T-cell (primary cell): ENCODE measurements at regions not wholly inside any gene's neighbourhood (a gene's known extent, or its start where the extent isn't known, plus 50 kb on each side); places are given as distances from the start of the nearest gene placed in this dataset.

Experiments
- ATAC-seq, 4 experiments: fragments of 200-7000 bp in 3 of 4; fragments of 150-1000 bp in 1 of 4; cut with Tn5 transposase; replicated peaks in 1 of 4; 1 replicate in 3 of 4; 2 replicates in 1 of 4; pipeline ENCODE4 v1.10.0; 2021; ENCODE audit warnings: moderate library complexity in 3 of 4, mild to moderate bottlenecking in 2 of 4, moderate number of reproducible peaks in 1 of 4
- CTCF ChIA-PET, 2 donors: fragments of 300-600 bp; sonication (Branson Sonifier 250); formaldehyde crosslinking; loops; one replicate each; lab custom pipeline; 2022; ENCODE audit warnings: antibody characterized with exemption in 2 of 2; lab: Charles Lee
- POLR2A ChIA-PET, 2 donors: fragments of 300-600 bp; sonication (Branson Sonifier 250); formaldehyde crosslinking; loops; one replicate each; lab custom pipeline; 2022; ENCODE audit warnings: antibody characterized with exemption in 2 of 2; lab: Charles Lee
- DNase-seq, 35 experiments: peaks; one replicate each; pipeline versions ENCODE4 v3.0.0 to v3.0.0-alpha.2; 2013 to 2023
- H3K27ac ChIP-seq: one replicate; pipeline ENCODE4 v1.5.1; 2013; ENCODE audit warnings: low read length
- H3K27me3 ChIP-seq, 2 experiments: replicated peaks in 1 of 2; 1 replicate in 1 of 2; 2 replicates in 1 of 2; pipeline versions ENCODE4 v1.6.1 to v1.7.0; 2013; ENCODE audit warnings: low read length in 1 of 2, mixed read lengths in 1 of 2; ENCODE audit not compliant: control insufficient read depth in 2 of 2, insufficient read depth in 2 of 2; ENCODE audit errors: extremely low read depth in 1 of 2
- H3K36me3 ChIP-seq, 2 donors: 1 replicate in 1 of 2; 2 replicates in 1 of 2; pipeline versions ENCODE4 v1.6.1 to v1.7.0; 2013; ENCODE audit warnings: low read length in 1 of 2; ENCODE audit not compliant: control insufficient read depth in 2 of 2, insufficient read depth in 1 of 2; ENCODE audit errors: extremely low read depth in 1 of 2
- H3K4me1 ChIP-seq, 2 experiments: 1 replicate in 1 of 2; 2 replicates in 1 of 2; pipeline versions ENCODE4 v1.6.1 to v1.7.0; 2013; ENCODE audit warnings: low read length in 2 of 2, mixed read lengths in 1 of 2; ENCODE audit not compliant: insufficient read depth in 2 of 2, control insufficient read depth in 1 of 2; ENCODE audit errors: extremely low read depth in 1 of 2
- H3K4me3 ChIP-seq, 2 donors: 1 replicate in 1 of 2; 2 replicates in 1 of 2; pipeline versions ENCODE4 v1.5.1 to v1.7.0; 2013; ENCODE audit warnings: mild to moderate bottlenecking in 2 of 2, low read length in 1 of 2, moderate library complexity in 1 of 2; ENCODE audit not compliant: control insufficient read depth in 1 of 2; ENCODE audit errors: extremely low read depth in 1 of 2
- H3K9me3 ChIP-seq: 2 replicates; pipeline ENCODE4 v1.7.0; 2013
- H3K27ac Mint-ChIP-seq, 2 donors: one replicate each; pipeline ENCODE4 v1.8.0; 2020 to 2021; ENCODE audit warnings: mild to moderate bottlenecking in 2 of 2, mixed read lengths in 2 of 2
- H3K27me3 Mint-ChIP-seq, 2 donors: one replicate each; pipeline ENCODE4 v1.8.0; 2021 to 2022; ENCODE audit warnings: mixed read lengths in 2 of 2
- H3K36me3 Mint-ChIP-seq: one replicate; pipeline ENCODE4 v1.8.0; 2021; ENCODE audit warnings: mixed read lengths
- H3K4me1 Mint-ChIP-seq, 3 donors: one replicate each; pipeline ENCODE4 v1.8.0; 2020 to 2022; ENCODE audit warnings: mixed read lengths in 3 of 3, mild to moderate bottlenecking in 1 of 3
- H3K4me3 Mint-ChIP-seq, 3 donors: one replicate each; pipeline ENCODE4 v1.8.0; 2020 to 2022; ENCODE audit warnings: mild to moderate bottlenecking in 3 of 3, mixed read lengths in 3 of 3, moderate library complexity in 3 of 3
- H3K9me3 Mint-ChIP-seq, 3 donors: one replicate each; pipeline ENCODE4 v1.8.0; 2020 to 2022; ENCODE audit warnings: mixed read lengths in 3 of 3
- WGBS: methylation state at CpG from one replicate; pipeline ENCODE4 v1.1.5; 2013; ENCODE audit warnings: missing lambda C conversion rate; ENCODE audit not compliant: insufficient coverage; 5-methylcytosine and 5-hydroxymethylcytosine counted together

DNA sequence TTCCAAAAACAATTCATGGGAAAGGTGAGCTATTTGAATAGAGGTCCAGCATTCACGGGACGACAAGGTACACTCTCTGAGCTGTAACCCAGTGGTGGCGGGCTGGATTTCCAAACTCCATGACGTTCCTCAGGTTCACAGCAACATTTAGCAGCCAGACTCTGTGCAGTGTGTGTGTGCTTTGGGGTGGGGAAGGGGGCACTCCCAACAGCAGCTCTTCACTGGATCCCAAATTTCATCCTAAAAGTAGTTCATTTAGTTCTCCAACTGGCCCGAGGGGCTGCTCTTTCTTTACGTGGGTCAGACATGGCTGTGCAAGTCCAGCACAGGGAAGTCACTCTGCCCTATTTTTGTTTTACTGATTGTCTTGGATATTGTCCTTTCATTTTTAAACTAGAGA is 98.0 kb upstream of the IRX2 start:
- no peaks in the 10 kb centered on the region for H3K36me3 Mint-ChIP-seq
- ChIA-PET CTCF (no interaction called here), POLR2A (no interaction called here)
- H3K27ac ChIP-seq, result no peak overlapping the region
- H3K4me3 ChIP-seq, result no peak overlapping the region
- no peak overlapping the region for H3K4me3 Mint-ChIP-seq
- no peak overlapping the region for H3K27ac Mint-ChIP-seq
- DNase-seq (no peak), ATAC-seq (no peak)
- no peaks in the 10 kb centered on the region for H3K27me3 ChIP-seq
- H3K9me3 ChIP-seq, result no peaks in the 10 kb centered on the region
- H3K27me3 Mint-ChIP-seq, result no peaks in the 10 kb centered on the region
- H3K36me3 ChIP-seq, result no peaks in the 10 kb centered on the region
- H3K4me1 Mint-ChIP-seq, result no peaks in the 10 kb centered on the region
- H3K4me1 ChIP-seq, result no peaks in the 10 kb centered on the region
- 74% methylated on average over 5 of the region's 6 CpGs for WGBS
- H3K9me3 Mint-ChIP-seq, result peaks cover 0 to 8% (median 0%) of the 10 kb centered on the region in 3 donors

DNA sequence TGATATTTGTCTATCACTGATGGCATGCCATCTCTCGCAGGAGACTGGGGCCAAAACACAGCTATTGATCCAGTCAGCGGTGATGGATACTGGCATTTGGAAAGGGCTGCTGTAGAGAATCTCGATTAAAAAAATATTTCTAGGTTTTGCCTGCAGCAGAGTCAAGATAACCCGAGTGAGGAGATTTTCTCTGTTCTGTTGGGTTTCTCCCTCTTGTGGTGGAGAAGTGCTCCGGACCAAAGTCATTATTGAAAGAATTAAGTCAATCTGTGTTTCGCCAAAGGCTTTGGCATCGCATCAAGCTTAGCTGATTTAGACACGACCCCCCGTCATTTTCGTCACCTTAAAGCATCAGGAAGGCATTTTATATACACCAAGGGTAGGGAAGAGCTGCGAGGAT is 97.1 kb upstream of the IRX2 start:
- H3K27ac ChIP-seq, result no peak overlapping the region
- H3K36me3 Mint-ChIP-seq, result no peaks in the 10 kb centered on the region
- no peaks in the 10 kb centered on the region for H3K9me3 ChIP-seq
- no peaks in the 10 kb centered on the region for H3K4me1 Mint-ChIP-seq
- H3K9me3 Mint-ChIP-seq, result peaks cover 0 to 8% (median 0%) of the 10 kb centered on the region in 3 donors
- H3K27me3 Mint-ChIP-seq, result no peaks in the 10 kb centered on the region
- no peaks in the 10 kb centered on the region for H3K36me3 ChIP-seq
- no peaks in the 10 kb centered on the region for H3K4me1 ChIP-seq
- ChIA-PET POLR2A (no interaction called here), CTCF (interaction anchor here in 1 of 2 donors (0.6 kb wide), 1 partner anchor 87 kb away, joined by 3 read pairs; no protein-coding TSS in a partner anchor)
- no peaks in the 10 kb centered on the region for H3K27me3 ChIP-seq
- H3K27ac Mint-ChIP-seq, result no peak overlapping the region
- no peak overlapping the region for H3K4me3 Mint-ChIP-seq
- DNase-seq, result no peak
- 81% methylated on average over 5 of the region's 11 CpGs for WGBS
- no peak for ATAC-seq
- no peak overlapping the region for H3K4me3 ChIP-seq

DNA sequence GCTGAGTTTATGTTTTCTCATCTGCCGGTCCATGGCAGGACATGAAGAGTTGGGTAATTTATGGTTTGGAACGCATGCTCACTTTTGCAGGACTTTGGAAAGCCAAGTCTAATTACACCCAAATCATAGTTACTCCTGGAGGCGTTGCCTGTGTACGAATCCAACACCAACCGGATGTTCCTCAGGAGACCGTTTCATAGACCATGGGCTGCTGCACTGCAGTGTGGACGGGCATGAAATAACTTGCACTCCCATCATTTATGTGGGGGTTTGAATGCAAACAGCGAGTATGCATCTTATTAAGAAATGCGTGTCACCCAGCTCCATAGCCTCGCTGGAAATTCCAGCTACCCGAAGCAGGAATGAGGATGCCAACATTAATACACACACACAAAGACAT is 96.1 kb upstream of the IRX2 start:
- Histone ChIP-seq H3K9me3 (no peaks in the 10 kb centered on the region), H3K36me3 (no peaks in the 10 kb centered on the region), H3K4me1 (no peaks in the 10 kb centered on the region), H3K27ac (no peak overlapping the region), H3K27me3 (no peaks in the 10 kb centered on the region), H3K4me3 (no peak overlapping the region)
- H3K4me1 Mint-ChIP-seq, result no peaks in the 10 kb centered on the region
- DNase-seq, result no peak
- no peak overlapping the region for H3K27ac Mint-ChIP-seq
- peaks cover 0 to 8% (median 0%) of the 10 kb centered on the region in 3 donors for H3K9me3 Mint-ChIP-seq
- ChIA-PET CTCF (no interaction called here), POLR2A (no interaction called here)
- no peaks in the 10 kb centered on the region for H3K27me3 Mint-ChIP-seq
- 89% methylated on average over 7 of the region's 11 CpGs for WGBS
- no peaks in the 10 kb centered on the region for H3K36me3 Mint-ChIP-seq
- ATAC-seq, result no peak
- no peak overlapping the region for H3K4me3 Mint-ChIP-seq

DNA sequence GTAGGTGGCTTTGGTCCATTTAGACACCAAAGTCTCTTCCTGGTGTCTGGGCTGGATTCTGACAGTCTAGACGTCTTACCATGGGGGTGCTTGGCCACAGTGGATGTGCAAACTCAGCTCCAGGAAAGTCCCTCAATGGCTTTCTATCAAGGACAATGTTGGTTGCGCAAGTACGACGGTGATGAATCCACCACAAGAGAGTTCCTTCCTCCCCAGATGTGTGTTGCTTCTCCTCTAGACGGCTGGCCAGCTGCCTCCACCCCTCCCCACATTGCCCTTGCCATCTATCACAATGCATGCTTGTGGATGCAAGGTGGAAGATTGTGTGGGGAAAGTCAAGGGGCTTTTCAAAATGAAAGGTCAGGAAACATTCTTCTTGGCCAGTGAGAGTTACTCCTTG is 89.7 kb upstream of the IRX2 start:
- Mint-ChIP-seq H3K9me3 (peaks cover 4 to 21% (median 8%) of the 10 kb centered on the region in 3 donors), H3K4me1 (no peaks in the 10 kb centered on the region), H3K4me3 (no peak overlapping the region), H3K36me3 (no peaks in the 10 kb centered on the region), H3K27ac (no peak overlapping the region), H3K27me3 (no peaks in the 10 kb centered on the region)
- no peaks in the 10 kb centered on the region for H3K27me3 ChIP-seq
- DNase-seq (no peak), ATAC-seq (no peak)
- H3K9me3 ChIP-seq, result no peaks in the 10 kb centered on the region
- no peak overlapping the region for H3K27ac ChIP-seq
- H3K4me1 ChIP-seq, result no peaks in the 10 kb centered on the region
- H3K36me3 ChIP-seq, result no peaks in the 10 kb centered on the region
- H3K4me3 ChIP-seq, result no peak overlapping the region
- ChIA-PET POLR2A (no interaction called here), CTCF (no interaction called here)
- 40% methylated on average over 1 of the region's 5 CpGs for WGBS

DNA sequence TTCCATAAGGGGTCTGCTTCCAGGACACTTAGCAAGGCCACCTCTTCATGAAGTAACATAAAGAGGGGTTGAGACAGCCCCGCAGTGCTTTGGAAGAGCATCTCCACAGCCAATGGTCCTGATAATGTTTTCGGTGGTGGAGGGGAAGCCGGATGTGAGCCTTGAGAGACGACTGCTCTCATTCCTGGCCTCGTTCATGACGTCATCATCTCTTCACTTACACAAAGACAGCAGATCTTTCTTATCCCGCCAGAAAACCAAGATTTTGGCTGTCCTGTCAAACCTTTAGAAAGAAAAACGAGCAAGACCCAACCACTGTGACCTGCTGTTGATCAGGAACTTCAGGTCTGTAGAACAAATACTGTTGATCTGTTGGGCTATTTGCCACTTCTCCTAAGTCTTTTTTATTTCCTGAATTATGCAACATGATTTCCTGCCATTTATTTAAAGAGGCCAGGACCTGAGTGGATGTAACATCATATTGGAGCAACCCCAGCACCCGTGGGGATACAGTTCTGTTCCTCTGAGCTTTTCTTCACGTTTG is 89.0 kb upstream of the IRX2 start:
- ChIA-PET CTCF (no interaction called here), POLR2A (no interaction called here)
- 50% methylated on average over 1 of the region's 10 CpGs for WGBS

DNA sequence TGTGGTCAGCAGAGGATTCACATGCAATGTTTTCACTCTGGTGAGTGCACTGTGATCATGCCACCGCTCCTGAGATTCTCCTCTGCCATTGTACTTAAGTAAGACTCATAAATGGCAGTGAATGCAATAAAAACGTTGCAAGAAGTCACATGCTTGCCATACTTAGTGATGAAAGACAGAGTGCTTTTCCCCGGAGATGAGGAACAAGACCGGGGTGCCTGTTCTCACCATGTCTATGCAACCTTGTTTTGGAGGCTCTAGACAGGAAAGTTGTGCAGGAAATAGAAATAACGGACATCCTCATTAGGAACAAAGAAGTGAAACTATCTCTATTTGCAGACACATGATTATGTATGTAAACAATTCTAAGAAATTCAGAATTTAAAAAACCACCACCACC is 84.7 kb upstream of the IRX2 start:
- 28% methylated on average over 2 of the region's 5 CpGs for WGBS
- Mint-ChIP-seq H3K4me3 (no peak overlapping the region), H3K9me3 (peaks cover 4 to 13% (median 8%) of the 10 kb centered on the region in 3 donors), H3K4me1 (no peaks in the 10 kb centered on the region), H3K27ac (no peak overlapping the region), H3K27me3 (no peaks in the 10 kb centered on the region), H3K36me3 (no peaks in the 10 kb centered on the region)
- ATAC-seq, result no peak
- Histone ChIP-seq H3K36me3 (no peaks in the 10 kb centered on the region), H3K9me3 (no peaks in the 10 kb centered on the region), H3K4me3 (no peak overlapping the region), H3K4me1 (no peaks in the 10 kb centered on the region), H3K27me3 (no peaks in the 10 kb centered on the region), H3K27ac (no peak overlapping the region)
- no peak for DNase-seq
- CTCF ChIA-PET, result no interaction called here
- POLR2A ChIA-PET, result no interaction called here

More for the DNA sequence above, 89.0 kb upstream of the IRX2 start:
- Mint-ChIP-seq H3K36me3 (no peaks in the 10 kb centered on the region), H3K9me3 (peaks cover 4 to 19% (median 8%) of the 10 kb centered on the region in 3 donors), H3K4me3 (no peak overlapping the region), H3K27me3 (no peaks in the 10 kb centered on the region), H3K27ac (no peak overlapping the region), H3K4me1 (no peaks in the 10 kb centered on the region)
- no peaks in the 10 kb centered on the region for H3K36me3 ChIP-seq
- no peak overlapping the region for H3K4me3 ChIP-seq
- ATAC-seq, result no peak
- H3K4me1 ChIP-seq, result no peaks in the 10 kb centered on the region
- DNase-seq, result no peak
- H3K27ac ChIP-seq, result no peak overlapping the region
- no peaks in the 10 kb centered on the region for H3K9me3 ChIP-seq
- no peaks in the 10 kb centered on the region for H3K27me3 ChIP-seq

DNA sequence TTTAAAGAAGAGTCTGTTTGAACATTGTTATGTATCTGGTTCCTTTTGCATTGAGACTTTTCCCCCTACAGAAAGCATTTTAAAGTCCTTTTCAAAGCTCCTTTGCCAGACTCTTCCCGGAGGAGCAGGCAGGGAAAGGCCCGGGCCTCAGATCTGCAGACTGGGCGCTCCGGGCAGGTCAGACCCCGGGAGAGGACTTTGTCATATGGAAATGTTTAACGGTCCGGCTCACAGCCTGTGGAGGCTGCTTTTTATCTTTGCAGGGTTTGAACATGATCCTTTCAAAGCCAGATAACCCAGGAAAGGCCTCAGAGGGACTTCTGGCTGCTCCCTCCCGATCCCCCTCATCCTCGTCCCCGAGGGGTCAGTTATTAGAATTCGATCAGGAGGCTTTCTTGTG is 82.1 kb upstream of the IRX2 start:
- no peak overlapping the region for H3K4me3 Mint-ChIP-seq
- H3K36me3 Mint-ChIP-seq, result no peaks in the 10 kb centered on the region
- POLR2A ChIA-PET, result no interaction called here
- peaks cover 4 to 9% (median 8%) of the 10 kb centered on the region in 3 donors for H3K9me3 Mint-ChIP-seq
- Histone ChIP-seq H3K4me1 (no peaks in the 10 kb centered on the region), H3K9me3 (no peaks in the 10 kb centered on the region), H3K27me3 (no peaks in the 10 kb centered on the region), H3K36me3 (no peaks in the 10 kb centered on the region), H3K27ac (no peak overlapping the region), H3K4me3 (no peak overlapping the region)
- DNase-seq (no peak), ATAC-seq (no peak)
- no peaks in the 10 kb centered on the region for H3K4me1 Mint-ChIP-seq
- H3K27ac Mint-ChIP-seq, result no peak overlapping the region
- CTCF ChIA-PET, result no interaction called here
- no peaks in the 10 kb centered on the region for H3K27me3 Mint-ChIP-seq
- WGBS, result 73% methylated on average over 3 of the region's 11 CpGs
